AG09309 (cell line): ENCODE measurements at regions not wholly inside any gene's neighbourhood (a gene's known extent, or its start where the extent isn't known, plus 50 kb on each side); places are given as distances from the start of the nearest gene placed in this dataset.
"Not testable (repeated sequence)": the region's sequence is repeated elsewhere in the genome, so short reads cannot be mapped to it uniquely, and the experiment has no call there.

Experiments used
- DNase-seq: peaks from one replicate; pipeline ENCODE4 v3.0.0-alpha.2; 2010; ENCODE audit warnings: low read depth
- H3K4me3 ChIP-seq: 2 replicates; pipeline ENCODE4 v1.5.1; 2011; ENCODE audit warnings: mild to moderate bottlenecking, low read depth, low read length, moderate library complexity; ENCODE audit not compliant: control insufficient read depth
- TF ChIP-seq, protein P1 (sequence below): IDR thresholded peaks from 2 replicates; pipeline ENCODE4 v1.5.1; 2011; ENCODE audit warnings: mild to moderate bottlenecking, low read depth, low read length, inconsistent platforms; ENCODE audit not compliant: insufficient read depth, control insufficient read depth; ENCODE audit errors: missing control alignments

GRCh38 chrX:152044383-152044782 is 69.9 kb upstream of the GABRE start:
- TF ChIP-seq, protein P1, sequence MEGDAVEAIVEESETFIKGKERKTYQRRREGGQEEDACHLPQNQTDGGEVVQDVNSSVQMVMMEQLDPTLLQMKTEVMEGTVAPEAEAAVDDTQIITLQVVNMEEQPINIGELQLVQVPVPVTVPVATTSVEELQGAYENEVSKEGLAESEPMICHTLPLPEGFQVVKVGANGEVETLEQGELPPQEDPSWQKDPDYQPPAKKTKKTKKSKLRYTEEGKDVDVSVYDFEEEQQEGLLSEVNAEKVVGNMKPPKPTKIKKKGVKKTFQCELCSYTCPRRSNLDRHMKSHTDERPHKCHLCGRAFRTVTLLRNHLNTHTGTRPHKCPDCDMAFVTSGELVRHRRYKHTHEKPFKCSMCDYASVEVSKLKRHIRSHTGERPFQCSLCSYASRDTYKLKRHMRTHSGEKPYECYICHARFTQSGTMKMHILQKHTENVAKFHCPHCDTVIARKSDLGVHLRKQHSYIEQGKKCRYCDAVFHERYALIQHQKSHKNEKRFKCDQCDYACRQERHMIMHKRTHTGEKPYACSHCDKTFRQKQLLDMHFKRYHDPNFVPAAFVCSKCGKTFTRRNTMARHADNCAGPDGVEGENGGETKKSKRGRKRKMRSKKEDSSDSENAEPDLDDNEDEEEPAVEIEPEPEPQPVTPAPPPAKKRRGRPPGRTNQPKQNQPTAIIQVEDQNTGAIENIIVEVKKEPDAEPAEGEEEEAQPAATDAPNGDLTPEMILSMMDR: no peak
- no peak overlapping the region for H3K4me3 ChIP-seq
- DNase-seq: no peak

DNA sequence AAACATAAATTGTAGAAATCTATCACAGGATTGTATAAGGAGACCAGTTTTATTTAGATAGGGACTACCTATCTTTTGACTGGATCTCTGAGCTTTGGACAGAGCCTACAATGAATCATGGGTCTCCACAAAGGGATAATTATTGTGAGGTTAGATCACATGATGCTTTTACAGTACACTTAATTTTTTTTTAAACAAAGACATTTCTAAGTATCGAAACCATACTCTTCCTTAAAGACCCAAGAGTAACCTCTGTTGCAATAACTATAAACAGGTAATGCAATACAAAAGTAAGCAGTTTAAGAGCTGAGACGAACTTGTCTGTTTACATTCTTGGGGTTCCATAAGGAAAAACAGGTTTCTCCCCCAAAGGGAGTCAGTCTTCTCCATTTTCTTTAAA is 64.3 kb upstream of the GABRE start:
- DNase-seq: no peak
- TF ChIP-seq, protein P1: no peak
- H3K4me3 ChIP-seq: no peak overlapping the region

- TF ChIP-seq, protein P1: no peak
- H3K4me3 ChIP-seq: no peak overlapping the region
- no peak for DNase-seq
These were observed 62.7 kb upstream of the GABRE start for GRCh38 chrX:152037183-152037582.

DNA sequence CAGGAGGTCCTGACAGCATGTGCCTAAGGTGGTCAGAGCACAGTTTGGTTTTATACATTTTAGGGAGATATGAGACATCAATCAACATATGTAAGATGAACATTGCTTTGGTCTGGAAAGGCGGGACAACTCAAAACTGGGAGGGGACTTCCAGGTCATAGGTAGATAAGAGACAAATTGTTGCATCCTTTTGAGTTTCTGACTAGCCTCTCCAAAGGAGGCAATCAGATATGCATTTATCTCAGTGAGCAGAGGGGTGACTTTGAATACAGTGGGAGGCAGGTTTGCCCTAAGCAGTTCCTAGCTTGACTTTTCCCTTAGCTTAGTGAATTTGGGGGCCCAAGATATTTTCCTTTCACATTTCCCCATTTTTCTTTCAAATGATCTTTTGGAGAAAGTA is 56.9 kb upstream of the GABRE start:
- not testable (repeated sequence) for H3K4me3 ChIP-seq, DNase-seq

GRCh38 chrX:152028579-152028978 is 54.1 kb upstream of the GABRE start:
- no peak overlapping the region for H3K4me3 ChIP-seq
- no peak for DNase-seq
- TF ChIP-seq, protein P1: no peak

DNA sequence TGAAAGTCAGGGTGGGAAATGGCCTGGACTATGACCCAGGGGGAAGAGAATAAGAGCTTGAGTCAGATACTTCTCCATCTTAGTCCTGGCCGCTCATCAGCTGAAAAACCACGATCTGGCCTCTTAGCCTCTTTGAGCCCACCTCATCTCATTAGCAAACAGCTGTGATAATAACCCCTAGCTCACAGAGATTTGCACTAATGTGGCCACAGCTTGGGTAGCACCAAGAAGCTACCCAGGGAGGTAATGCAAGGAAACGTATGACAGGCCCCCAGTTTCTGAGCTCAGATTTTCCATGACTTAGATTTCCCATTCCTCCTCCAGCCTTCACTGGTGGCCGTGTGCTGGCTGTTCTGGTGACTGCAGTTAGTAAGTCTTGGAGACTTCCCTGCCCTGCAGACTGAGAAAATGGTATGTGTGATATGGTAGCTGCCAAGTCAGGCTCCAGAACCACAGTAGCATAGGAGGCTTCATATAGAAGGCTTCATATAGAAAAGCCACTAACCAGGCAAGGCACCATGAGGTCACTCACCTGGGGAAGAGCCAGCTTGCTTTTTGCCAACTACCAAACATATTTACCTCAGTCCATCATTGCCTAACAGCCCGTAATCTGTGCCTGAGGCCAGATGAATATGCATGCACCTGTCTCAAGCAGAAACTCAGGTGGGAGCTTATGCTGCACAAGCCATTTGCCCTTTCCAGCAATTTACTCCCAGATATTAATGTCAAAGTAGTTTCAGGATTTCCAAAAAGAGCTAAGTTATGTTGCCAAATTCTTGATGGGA is 51.4 kb upstream of the GABRE start:
- TF ChIP-seq, protein P1: no peak
- no peak for DNase-seq
- H3K4me3 ChIP-seq: no peak overlapping the region

DNA sequence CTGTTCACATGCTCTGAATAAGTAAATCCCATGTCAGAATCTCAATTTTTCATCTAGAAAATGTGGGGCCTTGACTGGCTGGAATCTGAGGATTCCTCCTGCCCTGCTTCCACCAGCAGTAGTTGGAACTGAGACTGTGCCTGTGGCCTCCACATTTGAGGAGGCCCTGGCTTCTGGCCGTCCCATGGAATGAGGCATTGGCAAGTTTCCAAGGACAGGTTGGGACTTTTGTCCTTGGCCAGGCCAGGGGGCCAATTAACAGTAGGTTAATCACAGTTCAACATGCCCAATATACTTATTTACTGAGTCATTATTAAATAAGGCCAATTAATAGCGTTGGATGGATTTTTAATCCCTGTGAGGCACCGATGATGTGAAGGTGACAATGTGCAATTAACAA is 50.2 kb upstream of the GABRE start:
- TF ChIP-seq, protein P1: no peak
- DNase-seq: no peak
- no peak overlapping the region for H3K4me3 ChIP-seq
